ENCODE measurements at regions not wholly inside any gene's neighbourhood (a gene's known extent, or its start where the extent isn't known, plus 50 kb on each side); places are given as distances from the start of the nearest gene placed in this dataset.

DNA sequence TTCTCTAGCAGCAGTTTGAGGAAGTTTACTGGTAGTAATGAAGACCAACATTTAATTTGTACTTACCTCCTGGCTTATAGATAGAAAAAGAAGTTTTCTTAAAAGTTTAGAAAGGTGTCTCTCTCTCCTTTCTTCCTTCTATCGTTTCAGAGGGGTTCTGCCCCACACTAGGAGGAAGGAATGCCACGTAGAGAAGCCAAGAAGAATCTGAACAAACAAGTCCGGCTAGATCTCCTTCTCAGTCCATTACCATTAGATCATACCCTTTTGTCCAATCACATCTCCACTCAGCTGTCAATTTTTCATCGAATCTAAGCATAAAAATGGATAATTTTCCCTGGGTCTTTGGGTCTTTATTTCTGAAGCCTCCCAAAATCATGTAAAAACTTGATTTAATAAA lies 1048.1 kb downstream of the SI start:
- TF ChIP-seq, protein P1, sequence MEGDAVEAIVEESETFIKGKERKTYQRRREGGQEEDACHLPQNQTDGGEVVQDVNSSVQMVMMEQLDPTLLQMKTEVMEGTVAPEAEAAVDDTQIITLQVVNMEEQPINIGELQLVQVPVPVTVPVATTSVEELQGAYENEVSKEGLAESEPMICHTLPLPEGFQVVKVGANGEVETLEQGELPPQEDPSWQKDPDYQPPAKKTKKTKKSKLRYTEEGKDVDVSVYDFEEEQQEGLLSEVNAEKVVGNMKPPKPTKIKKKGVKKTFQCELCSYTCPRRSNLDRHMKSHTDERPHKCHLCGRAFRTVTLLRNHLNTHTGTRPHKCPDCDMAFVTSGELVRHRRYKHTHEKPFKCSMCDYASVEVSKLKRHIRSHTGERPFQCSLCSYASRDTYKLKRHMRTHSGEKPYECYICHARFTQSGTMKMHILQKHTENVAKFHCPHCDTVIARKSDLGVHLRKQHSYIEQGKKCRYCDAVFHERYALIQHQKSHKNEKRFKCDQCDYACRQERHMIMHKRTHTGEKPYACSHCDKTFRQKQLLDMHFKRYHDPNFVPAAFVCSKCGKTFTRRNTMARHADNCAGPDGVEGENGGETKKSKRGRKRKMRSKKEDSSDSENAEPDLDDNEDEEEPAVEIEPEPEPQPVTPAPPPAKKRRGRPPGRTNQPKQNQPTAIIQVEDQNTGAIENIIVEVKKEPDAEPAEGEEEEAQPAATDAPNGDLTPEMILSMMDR (IDR thresholded peaks at IDR 0.05; ENCODE audit: poor library complexity) = no peak
- TF ChIP-seq EZH2phosphoT487 (IDR thresholded peaks at IDR 0.05; ENCODE audit: low read depth, severe bottlenecking, unreplicated experiment) = no peak

Measured in hepatocyte (in vitro differentiated cells).